ENCODE measurements at regions not wholly inside any gene's neighbourhood (a gene's known extent, or its start where the extent isn't known, plus 50 kb on each side); places are given as distances from the start of the nearest gene placed in this dataset.
"Not testable (repeated sequence)": the region's sequence is repeated elsewhere in the genome, so short reads cannot be mapped to it uniquely, and the experiment has no call there.

- DNase-seq, result no peak
Observed at GRCh38 chr7:142468871-142469665, 211.2 kb upstream of the PRSS58 start.

- DNase-seq, result not testable (repeated sequence)
Observed at GRCh38 chr7:142467056-142467655, 209.3 kb upstream of the PRSS58 start.

- DNase-seq, result no peak
Observed at GRCh38 chr7:142463401-142463850, 205.6 kb upstream of the PRSS58 start.

GRCh38 chr7:142461437-142461836 lies 203.6 kb upstream of the PRSS58 start:
- no peak for DNase-seq

- DNase-seq, result no peak
Observed at GRCh38 chr7:142460402-142461117, 202.7 kb upstream of the PRSS58 start.

GRCh38 chr7:142459551-142459963 lies 201.7 kb upstream of the PRSS58 start:
- DNase-seq, result peak; percentile 17

- DNase-seq, result no peak
Observed at GRCh38 chr7:142457146-142457703, 199.4 kb upstream of the PRSS58 start.

- no peak for DNase-seq
Observed at GRCh38 chr7:142455392-142455791, 197.5 kb upstream of the PRSS58 start.

- no peak for DNase-seq
Observed at GRCh38 chr7:142454862-142455261, 197.0 kb upstream of the PRSS58 start.

GRCh38 chr7:142452791-142453190 lies 194.9 kb upstream of the PRSS58 start:
- DNase-seq, result no peak

- no peak for DNase-seq
Observed at GRCh38 chr7:142451817-142452216, 194.0 kb upstream of the PRSS58 start.

- DNase-seq, result no peak
Observed at GRCh38 chr7:142451296-142451695, 193.4 kb upstream of the PRSS58 start.

GRCh38 chr7:142450695-142451094 lies 192.8 kb upstream of the PRSS58 start:
- no peak for DNase-seq

- DNase-seq, result no peak
Observed at GRCh38 chr7:142450206-142450605, 192.3 kb upstream of the PRSS58 start.

- DNase-seq, result not testable (repeated sequence)
Observed at GRCh38 chr7:142448857-142449256, 191.0 kb upstream of the PRSS58 start.

- no peak for DNase-seq
Observed at GRCh38 chr7:142447762-142448161, 189.9 kb upstream of the PRSS58 start.

GRCh38 chr7:142445019-142445686 lies 187.3 kb upstream of the PRSS58 start:
- DNase-seq, result no peak

- no peak for DNase-seq
Observed at GRCh38 chr7:142443216-142444010, 185.6 kb upstream of the PRSS58 start.

- DNase-seq, result no peak
Observed at GRCh38 chr7:142442396-142442795, 184.5 kb upstream of the PRSS58 start.

GRCh38 chr7:142440906-142441411 lies 183.1 kb upstream of the PRSS58 start:
- no peak for DNase-seq

- no peak for DNase-seq
Observed at GRCh38 chr7:142440219-142440905, 182.5 kb upstream of the PRSS58 start.

Data from occipital lobe (tissue), 1 donor.